Right lobe of liver (tissue), 6 donors: ENCODE measurements at regions not wholly inside any gene's neighbourhood (a gene's known extent, or its start where the extent isn't known, plus 50 kb on each side); places are given as distances from the start of the nearest gene placed in this dataset.

Experiments used
- ATAC-seq, 4 donors: fragments of 200-7000 bp; cut with Tn5 transposase; one replicate each; pipeline ENCODE4 v1.9.1; 2020; ENCODE audit warnings: mild to moderate bottlenecking in 4 of 4, moderate library complexity in 4 of 4
- DNase-seq, 3 donors: peaks; one replicate each; pipeline ENCODE4 v3.0.0-alpha.2; 2020
- H3K27ac ChIP-seq, 3 donors: fragments of 200-600 bp; one replicate each; pipeline ENCODE4 v1.8.0; 2022
- H3K27me3 ChIP-seq, 2 donors: fragments of 200-600 bp; one replicate each; pipeline ENCODE4 v1.8.0; 2022
- H3K36me3 ChIP-seq, 4 donors: fragments of 200-600 bp; sonication (generic) in 1 of 4; one replicate each; pipeline versions ENCODE4 v1.5.1 to v1.8.0; 2017 to 2022; ENCODE audit warnings: control low read depth in 1 of 4
- H3K4me1 ChIP-seq, 4 donors: fragments of 200-600 bp; sonication (generic) in 1 of 4; one replicate each; pipeline versions ENCODE4 v1.5.1 to v1.8.0; 2017 to 2022; ENCODE audit warnings: control low read depth in 1 of 4
- H3K4me3 ChIP-seq, 3 donors: fragments of 200-600 bp; one replicate each; pipeline ENCODE4 v1.8.0; 2022
- H3K9me3 ChIP-seq, 4 donors: fragments of 200-600 bp; sonication (generic) in 1 of 4; one replicate each; pipeline versions ENCODE4 v1.5.1 to v1.8.0; 2017 to 2022; ENCODE audit warnings: control low read depth in 1 of 4
- POLR2A ChIP-seq: fragments of 450-650 bp; IDR thresholded peaks from one replicate; pipeline ENCODE4 v1.6.1; 2017; ENCODE audit warnings: antibody characterized with exemption, mild to moderate bottlenecking
- WGBS: methylation state at CpG from one replicate; pipeline ENCODE4 v1.1.6; 2018; ENCODE audit warnings: low coverage, low lambda C conversion rate; ENCODE audit not compliant: insufficient coverage; ENCODE audit errors: missing lambda C conversion rate; 5-methylcytosine and 5-hydroxymethylcytosine counted together
- intact Hi-C, 2 donors: fragments of 100-400 bp; cut with DNase I; formaldehyde crosslinking; loops; one replicate each; pipeline versions ENCODE4 v1.11.2 to v1.14.1; 2022
- TF ChIP-seq, protein P1 (sequence below), 4 donors: fragments of 200-600 bp in 3 of 4; fragments of 450-650 bp in 1 of 4; IDR thresholded peaks; one replicate each; pipeline versions ENCODE4 v1.5.1 to v1.8.0; 2016 to 2022; ENCODE audit warnings: antibody characterized with exemption in 4 of 4, mild to moderate bottlenecking in 2 of 4
- donor health status: DM: no; HTN: yes; CAD: no.
- donor health status: DM: no; HTN: no; CAD: no.
- donor health status: DM: no; HTN: no; CAD: no.
- donor health status: DM: no; HTN: yes; CAD: no.
- donor health status: DM: no; HTN: yes; CAD: no.

DNA sequence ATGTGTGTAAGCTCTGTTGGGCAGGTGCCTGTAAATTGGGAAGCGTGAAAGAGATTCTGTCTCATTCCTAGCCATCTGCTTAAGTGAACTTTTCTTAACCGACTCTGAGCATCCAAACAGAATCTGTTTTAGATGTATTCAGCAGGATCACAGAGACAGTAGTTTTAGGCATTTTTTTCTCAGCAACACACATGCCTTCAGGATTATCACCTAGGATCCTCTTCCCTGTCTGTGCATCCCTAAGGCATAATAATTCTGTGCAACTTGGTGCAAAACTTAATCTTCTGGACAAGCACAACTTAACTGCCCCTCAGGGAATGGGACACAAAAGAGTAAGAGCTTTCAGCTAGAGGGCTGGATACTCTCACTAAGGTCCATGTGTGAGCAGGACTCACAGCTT lies 284.8 kb downstream of the C7orf25 start:
- Histone ChIP-seq H3K27ac (no peak overlapping the region), H3K4me1 (no peaks in the 10 kb centered on the region), H3K4me3 (no peak overlapping the region), H3K27me3 (no peaks in the 10 kb centered on the region), H3K9me3 (no peaks in the 10 kb centered on the region), H3K36me3 (no peaks in the 10 kb centered on the region)
- WGBS: 72% methylated on average over 2 of the region's 2 CpGs
- ATAC-seq (no peak), DNase-seq (no peak)
- TF ChIP-seq, protein P1, sequence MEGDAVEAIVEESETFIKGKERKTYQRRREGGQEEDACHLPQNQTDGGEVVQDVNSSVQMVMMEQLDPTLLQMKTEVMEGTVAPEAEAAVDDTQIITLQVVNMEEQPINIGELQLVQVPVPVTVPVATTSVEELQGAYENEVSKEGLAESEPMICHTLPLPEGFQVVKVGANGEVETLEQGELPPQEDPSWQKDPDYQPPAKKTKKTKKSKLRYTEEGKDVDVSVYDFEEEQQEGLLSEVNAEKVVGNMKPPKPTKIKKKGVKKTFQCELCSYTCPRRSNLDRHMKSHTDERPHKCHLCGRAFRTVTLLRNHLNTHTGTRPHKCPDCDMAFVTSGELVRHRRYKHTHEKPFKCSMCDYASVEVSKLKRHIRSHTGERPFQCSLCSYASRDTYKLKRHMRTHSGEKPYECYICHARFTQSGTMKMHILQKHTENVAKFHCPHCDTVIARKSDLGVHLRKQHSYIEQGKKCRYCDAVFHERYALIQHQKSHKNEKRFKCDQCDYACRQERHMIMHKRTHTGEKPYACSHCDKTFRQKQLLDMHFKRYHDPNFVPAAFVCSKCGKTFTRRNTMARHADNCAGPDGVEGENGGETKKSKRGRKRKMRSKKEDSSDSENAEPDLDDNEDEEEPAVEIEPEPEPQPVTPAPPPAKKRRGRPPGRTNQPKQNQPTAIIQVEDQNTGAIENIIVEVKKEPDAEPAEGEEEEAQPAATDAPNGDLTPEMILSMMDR (IDR thresholded peaks at IDR 0.05): no peak
- TF ChIP-seq POLR2A: no peak
- intact Hi-C loops: no loop called here

DNA sequence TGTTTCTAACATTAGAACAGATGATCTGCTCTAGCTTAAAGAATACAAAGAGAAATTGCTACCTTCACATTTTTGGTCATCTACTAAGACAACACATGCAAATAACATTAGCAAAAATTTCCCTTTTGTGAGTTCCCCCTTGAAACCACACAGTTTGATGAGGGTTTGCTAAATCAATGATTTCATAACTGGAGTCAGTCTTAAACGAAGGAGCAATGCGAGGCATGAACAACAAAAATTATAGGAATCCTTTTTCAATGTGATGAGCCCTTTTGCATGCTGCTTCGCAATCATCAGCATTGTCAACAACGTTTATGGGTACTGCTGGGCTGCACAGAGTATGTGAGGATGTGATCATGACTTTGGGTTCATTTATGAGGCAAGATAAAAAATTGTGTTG lies 286.4 kb downstream of the C7orf25 start:
- TF ChIP-seq POLR2A: no peak
- TF ChIP-seq, protein P1 (IDR thresholded peaks at IDR 0.05): no peak
- Histone ChIP-seq H3K27me3 (no peaks in the 10 kb centered on the region), H3K9me3 (no peaks in the 10 kb centered on the region), H3K36me3 (no peaks in the 10 kb centered on the region), H3K4me1 (no peaks in the 10 kb centered on the region), H3K4me3 (no peak overlapping the region), H3K27ac (no peak overlapping the region)
- DNase-seq (no peak), ATAC-seq (no peak)
- intact Hi-C loops: no loop called here
- 63% methylated on average over 4 of the region's 4 CpGs for WGBS

DNA sequence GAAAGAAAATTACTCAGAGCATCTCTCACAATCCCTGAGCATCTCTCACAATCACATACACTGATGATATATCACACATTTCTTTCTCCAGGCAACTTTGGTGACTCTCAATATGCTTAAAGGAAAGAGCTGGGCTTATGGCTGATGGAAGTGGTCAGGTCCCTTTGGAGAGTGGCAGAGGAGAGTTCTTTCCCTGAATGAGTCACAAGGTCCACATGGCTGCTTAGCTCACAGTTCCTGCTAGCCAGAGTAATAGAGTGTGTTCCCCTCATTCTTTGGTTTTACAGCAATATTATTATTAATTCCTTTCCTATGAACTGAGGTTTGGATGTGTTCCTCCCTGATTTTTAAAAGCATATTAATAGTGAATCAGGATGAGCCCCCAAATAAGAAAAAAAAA lies 287.4 kb downstream of the C7orf25 start:
- ATAC-seq: no peak
- Histone ChIP-seq H3K27ac (no peak overlapping the region), H3K27me3 (no peaks in the 10 kb centered on the region), H3K36me3 (no peaks in the 10 kb centered on the region), H3K9me3 (no peaks in the 10 kb centered on the region), H3K4me1 (no peaks in the 10 kb centered on the region), H3K4me3 (no peak overlapping the region)
- DNase-seq: no peak
- intact Hi-C loops: no loop called here
- no peak for TF ChIP-seq POLR2A
- TF ChIP-seq, protein P1 (IDR thresholded peaks at IDR 0.05): no peak

DNA sequence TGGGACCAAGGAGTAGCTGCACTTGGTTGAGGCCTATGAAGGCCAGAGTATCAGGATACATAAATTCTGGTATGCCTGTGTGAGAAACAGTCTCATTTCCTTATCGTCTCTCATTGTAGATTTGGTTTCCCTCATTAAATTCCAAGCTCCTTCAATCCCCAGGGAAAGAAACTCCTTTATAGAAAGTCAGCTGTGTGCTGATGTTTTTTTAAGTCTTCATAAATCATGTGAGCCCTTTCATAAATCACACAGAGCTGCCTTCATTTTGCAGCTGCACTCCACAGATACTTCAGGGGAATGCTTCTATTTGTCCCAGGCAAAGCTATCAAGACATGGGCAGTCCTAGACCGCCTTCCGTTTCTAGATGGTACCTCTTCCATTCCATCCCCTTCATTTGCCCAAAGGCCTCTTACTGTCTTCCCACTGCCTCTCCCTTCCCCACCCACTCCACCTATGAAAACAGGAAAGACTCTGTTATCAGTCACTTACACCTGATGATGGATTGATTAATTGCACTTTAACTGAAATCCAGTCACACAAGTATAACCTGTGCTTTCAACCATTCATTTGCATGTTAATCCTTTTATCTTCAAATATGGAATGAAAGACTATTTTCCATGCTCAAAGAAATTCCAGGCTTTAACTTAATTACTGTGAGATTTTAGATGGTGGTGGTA lies 290.2 kb downstream of the C7orf25 start:
- Histone ChIP-seq H3K27me3 (no peaks in the 10 kb centered on the region), H3K9me3 (no peaks in the 10 kb centered on the region), H3K4me1 (no peaks in the 10 kb centered on the region), H3K36me3 (no peaks in the 10 kb centered on the region), H3K4me3 (no peak overlapping the region), H3K27ac (no peak overlapping the region)
- DNase-seq (no peak), ATAC-seq (no peak)
- intact Hi-C loops: no loop called here
- 66% methylated on average over 3 of the region's 3 CpGs for WGBS
- TF ChIP-seq, protein P1 (IDR thresholded peaks at IDR 0.05): no peak
- TF ChIP-seq POLR2A: no peak
